SKM-1 (cell line): ENCODE measurements at regions not wholly inside any gene's neighbourhood (a gene's known extent, or its start where the extent isn't known, plus 50 kb on each side); places are given as distances from the start of the nearest gene placed in this dataset.

Experiments used
- DNase-seq: peaks from one replicate; lab custom pipeline; 2025; ENCODE audit not compliant: unreplicated experiment; lab: John Stamatoyannopoulos, UW

DNA sequence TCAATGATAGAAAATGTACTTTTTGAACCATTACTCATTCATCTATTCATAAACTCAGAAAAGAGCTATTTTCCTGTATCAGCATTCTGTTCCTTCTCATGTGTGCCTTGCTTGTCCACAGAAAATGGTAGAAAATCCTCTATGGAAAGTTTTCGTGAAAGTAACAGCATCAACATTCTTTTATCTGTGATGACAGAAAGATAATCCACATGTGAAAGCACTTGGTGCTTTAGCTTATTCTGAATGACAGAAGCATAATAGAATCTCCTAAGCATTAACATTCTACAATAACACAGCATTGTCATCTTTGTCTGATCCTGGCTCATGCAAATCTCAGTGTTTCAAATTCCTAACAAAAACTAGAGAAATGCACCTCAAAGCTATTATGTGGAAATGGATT, 431.9 kb downstream of the ADAMTS20 start:
- no peak for DNase-seq

DNA sequence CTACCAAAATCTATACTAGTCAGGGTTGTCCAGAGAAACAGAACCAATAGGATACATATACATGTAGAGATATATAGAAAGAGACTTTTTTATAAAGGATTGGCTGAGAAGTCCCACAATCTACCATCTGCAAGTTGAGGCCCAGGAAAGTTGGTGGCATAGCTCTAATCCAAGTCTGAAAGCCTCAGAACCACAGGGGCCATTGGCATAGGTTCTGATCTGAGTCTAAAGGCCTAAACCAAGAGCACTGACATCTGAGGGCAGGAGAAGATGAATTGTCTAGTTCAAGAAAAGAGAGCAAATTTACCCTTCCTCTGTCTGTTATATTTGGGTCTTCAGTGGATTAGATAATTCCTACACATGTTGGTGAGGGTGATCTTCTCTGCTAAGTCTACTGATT, 433.1 kb downstream of the ADAMTS20 start:
- DNase-seq, result no peak

DNA sequence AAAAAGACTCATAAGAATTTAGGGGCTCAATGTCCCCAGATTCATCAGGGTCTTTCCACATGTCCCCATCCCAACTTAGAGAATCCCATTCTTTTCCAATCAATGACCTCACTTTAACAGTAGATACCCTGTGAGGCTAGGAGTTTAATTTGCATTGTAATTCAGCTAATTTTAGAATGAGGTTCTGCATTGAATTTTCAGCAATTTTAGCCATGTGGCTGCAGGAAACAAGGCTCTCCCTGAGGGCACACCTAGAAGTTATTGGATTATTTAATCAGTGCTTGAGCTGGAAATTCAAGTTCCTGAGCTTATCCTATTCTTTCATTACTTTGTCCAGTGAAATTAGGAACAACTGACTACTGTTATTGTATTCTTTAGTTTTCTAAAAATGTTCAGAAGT, 433.8 kb downstream of the ADAMTS20 start:
- no peak for DNase-seq

DNA sequence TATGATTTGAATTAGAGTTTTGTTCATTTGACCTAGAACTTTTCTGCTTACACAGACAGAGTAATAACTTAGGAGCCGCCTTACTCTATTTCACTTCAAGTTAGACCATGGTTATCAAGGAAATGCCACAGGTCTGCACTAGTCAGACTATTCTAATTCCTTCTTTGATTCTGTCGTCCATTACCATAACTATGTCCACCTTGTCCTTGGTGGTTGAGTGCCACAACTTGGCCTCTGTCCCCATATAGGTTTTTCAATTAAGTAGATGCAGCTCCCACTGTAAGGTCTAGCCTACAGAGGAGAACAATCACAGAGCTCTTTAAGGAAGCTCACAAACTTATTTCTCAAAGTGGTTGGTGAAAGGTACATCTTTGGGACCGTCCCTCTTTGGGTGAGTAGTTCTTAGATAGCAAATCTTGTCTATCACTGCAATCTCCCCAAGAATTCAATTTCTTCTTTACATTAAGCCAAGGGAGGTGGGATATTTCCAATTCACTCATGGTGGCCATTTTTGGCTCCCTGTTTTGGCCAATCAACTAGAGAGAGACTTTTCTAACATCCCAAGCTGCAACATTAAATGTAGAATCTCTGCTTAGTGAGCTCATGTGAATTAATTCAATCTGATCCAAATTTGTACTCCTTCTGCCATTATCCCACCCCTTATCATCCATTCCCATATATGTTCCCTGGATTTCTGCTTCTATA, 434.6 kb downstream of the ADAMTS20 start:
- no peak for DNase-seq

DNA sequence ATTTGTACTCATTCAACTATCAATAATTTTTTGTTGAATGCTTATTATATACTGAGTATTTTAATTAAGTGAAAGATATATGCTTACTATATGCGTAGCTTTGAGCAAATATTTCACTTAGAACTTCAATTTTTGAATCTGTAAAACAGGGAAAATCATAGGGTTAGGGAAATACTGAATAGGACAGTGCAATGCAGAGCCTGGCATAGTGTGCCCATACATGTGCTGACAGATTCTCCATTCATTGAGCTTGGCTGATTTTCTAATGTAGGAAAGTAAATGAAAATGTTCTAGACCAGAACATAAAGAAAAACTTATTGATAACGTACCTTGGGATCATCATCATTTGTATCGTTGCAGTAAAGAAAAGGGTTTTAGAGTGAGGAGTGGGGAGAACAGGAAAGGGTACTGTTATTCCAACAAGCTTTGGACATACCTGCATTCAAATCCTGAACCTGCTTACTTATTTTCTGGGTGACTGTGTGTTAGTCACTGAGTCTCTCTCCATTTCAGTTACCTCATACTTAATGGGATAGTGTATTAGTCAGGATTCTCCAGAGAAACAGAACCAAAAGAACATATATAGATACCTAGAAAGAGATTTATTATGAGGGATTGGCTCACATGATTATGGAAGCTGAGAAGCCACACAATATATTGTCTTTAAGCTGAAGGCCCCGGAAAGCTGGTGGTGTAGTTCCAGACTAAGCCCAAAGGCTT, 436.4 kb downstream of the ADAMTS20 start:
- no peak for DNase-seq

DNA sequence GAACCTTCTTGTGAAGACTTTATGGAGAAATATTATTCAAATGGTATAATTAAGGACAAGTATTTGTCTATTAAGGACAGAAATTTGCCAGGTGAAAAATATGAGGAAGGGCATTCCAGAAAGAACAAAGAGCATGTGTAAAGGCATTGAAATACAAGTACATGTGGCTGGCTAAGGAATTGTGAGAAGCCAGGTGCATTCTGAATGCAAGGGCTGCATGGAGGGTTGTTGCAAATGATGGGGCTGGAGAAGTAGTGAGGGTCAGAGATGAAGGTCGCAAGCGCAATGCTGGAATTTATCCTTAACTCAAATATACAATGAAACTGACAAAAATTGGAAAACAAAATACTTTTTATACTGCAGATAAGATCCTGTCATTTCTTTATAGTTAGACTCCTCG, 437.7 kb downstream of the ADAMTS20 start:
- no peak for DNase-seq

DNA sequence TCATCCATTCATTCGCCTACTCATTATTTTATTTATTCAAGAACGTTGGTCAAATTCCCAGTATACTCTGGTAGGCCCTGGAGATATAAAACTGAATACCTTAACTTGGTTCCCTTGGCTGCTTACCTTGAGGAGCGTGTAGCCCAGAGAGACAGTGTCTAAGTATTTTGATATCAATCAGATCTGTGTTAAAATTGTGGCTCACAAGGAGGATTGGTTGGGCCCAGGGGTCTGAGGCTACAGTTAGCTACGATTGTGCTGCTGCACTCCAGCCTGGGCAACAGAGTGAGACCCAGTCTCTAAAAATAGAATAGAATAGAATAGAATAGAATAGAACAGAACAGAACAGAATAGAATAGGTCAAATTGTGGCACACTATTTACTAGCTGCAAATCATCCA, 438.4 kb downstream of the ADAMTS20 start:
- DNase-seq, result no peak

DNA sequence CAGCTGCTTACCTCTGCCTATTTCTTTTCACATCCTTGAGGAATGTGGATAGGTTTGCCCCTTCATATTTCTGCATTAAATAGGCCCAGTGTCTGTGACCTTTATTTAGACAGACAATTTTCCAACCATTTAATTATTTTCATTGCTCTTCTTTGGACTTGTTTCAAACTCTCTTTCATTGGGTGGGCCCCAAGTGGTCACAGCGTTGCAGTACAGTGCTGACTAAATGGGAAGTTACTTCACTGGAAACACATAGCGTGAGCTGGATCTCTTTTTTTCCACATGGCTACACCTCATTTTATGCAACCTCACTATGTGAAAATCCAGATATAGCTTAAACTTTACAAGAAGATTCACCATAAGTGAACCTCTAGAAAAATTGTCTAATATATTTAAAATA, 438.9 kb downstream of the ADAMTS20 start:
- no peak for DNase-seq

DNA sequence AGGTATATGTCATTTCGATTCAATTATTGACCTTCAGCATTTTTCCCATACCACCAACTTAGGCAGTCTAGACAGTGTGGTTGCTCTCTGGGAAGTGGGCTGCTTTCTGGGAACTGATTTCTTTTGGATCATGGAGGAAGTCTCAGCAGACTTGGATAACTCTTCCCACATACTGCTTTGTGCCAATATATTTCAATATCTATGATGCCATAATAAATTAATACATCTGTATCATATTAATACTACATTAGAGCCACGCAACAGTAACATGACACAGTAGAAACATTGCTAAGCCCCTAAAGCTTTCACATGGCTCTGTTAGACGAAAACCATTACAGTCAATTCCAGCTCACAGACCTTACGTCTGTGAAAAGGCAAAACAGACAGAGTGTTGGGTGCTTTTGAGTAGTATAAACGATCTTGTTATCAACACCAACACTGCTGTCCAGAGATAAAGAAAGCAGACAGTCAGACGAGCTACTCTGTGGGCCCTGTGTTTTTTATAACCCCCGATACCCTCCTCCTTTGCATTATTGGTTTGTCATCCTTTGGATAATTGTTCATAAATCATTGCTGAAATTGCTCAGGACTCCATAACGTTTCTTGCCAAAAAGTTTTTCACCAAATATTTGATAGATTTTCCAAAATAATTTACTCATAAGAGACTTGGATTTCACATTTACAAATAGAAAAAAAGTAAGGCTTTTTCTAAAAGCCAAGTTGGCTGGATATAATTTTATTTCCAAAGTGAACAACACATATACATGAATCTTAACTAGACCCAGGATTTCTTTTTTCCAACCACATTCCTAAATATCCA, 439.7 kb downstream of the ADAMTS20 start:
- no peak for DNase-seq

DNA sequence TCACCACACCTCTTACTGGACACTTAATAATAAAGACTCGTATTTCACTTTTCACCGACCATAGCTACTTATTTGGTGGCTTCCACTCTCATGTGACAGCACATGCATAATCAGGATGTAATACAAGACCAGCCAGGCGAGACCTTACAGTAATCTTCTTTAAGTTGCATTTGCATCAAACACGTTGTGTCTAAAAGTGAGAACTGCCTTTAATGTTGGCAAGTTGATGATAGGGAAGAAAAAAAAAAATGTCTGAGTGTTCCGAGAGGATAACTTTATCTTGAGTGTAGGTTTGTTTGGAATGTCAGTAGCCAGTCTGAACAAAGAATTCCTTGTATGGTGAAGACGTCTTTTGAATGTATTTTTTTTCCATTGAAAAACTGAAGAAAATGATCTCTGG, 440.4 kb downstream of the ADAMTS20 start:
- DNase-seq, result no peak

DNA sequence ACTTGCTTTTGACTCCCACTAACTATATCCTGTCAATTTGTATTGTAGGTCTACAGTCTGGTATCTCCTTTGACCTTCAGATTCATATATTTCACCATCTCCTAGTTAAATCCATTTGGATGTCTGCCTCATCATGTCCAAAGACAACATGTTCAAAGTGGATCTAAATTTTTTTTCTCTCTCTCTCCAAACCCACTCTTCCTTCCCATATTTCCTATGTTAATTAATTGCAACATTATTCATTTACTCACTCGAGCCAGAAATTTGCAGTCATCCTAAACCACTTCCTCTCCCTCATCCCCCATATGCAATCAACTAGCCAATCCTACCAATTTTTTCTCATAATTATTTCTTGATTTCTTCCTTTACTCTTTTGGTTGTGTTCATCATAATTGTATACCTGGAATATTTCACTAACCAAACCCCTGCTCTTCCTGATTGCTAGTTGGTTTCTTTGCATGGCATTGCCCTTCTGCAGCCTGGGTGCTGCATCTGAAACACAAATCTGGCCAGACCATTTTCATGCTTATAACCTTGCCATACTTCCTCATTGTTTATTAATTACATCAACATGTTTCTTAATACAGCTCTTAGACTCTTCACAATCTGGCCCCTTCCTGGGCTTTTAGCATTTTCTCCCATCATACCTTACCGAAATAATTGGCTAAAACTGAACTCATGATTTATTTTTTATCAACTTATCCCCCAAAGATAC, 442.2 kb downstream of the ADAMTS20 start:
- DNase-seq, result no peak

DNA sequence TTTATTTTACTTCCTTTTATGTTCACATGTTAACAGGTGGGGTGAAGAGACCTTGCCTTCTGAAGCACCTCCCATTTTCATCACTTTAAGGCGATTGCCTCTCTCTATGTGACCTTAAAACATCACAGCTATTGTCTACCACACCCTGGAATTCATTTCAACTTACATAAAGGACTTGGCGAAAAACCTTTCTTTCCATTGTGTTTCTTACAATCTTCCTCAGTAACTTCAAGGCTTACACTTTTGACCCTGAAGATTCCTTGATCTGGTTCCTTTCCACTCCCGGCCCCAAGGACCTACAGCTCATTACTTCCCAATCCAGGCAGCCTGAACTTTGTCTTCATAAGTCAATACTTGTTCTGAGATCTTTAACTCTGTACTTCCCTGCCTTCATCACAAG, 443.3 kb downstream of the ADAMTS20 start:
- DNase-seq, result no peak

DNA sequence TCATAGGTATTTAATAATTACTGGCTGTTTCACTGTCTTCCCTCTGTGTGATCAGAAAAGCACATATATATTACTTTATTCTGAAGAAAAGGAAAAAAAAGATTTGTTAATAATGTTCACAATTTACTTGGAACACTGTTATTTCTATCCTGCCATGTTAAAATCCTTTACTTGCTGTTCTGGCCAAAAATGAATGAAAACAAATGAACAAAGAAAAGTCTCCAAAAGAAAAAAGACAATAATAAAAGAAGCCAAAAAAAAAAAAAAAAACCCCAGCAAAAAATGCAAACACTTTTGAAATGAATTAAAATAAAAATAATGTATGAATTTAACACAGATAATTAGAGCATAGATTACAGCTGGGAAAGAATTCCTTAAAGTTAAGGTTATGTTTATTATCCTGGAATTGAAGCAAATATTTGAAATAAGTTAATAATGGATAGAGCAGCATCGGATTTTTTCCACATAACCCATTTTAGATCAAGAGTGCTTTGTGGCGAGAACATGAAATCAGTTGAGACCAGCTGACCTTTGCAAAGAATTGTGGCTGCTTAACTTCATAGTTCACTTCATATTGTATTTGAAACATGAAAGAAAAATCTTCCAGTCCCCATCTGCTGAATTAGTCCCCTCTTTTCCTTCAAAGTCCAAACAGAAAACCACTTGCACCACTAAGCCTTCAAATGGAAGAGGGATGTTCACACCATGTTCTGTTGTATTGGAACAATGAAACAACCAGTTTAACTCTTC, 444.8 kb downstream of the ADAMTS20 start:
- no peak for DNase-seq

DNA sequence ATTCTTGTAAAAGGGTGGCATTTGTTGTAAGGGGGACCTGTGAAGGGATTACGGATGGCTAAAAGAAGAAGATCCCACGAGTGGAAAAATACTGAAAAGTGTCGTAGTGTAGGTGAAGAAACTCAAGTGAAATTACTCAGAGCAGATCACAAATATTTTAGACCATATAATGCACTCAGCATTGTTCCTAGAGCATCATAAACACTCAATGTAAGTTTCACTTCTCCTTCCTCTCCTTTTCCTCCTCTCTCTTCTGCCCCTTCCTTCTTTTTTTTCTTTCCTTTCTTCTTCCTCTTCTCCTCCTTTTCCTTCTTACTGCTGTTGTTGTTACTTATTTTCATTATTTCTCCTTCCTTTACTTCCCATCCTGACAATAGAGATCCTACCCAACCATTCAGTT, 445.6 kb downstream of the ADAMTS20 start:
- no peak for DNase-seq

DNA sequence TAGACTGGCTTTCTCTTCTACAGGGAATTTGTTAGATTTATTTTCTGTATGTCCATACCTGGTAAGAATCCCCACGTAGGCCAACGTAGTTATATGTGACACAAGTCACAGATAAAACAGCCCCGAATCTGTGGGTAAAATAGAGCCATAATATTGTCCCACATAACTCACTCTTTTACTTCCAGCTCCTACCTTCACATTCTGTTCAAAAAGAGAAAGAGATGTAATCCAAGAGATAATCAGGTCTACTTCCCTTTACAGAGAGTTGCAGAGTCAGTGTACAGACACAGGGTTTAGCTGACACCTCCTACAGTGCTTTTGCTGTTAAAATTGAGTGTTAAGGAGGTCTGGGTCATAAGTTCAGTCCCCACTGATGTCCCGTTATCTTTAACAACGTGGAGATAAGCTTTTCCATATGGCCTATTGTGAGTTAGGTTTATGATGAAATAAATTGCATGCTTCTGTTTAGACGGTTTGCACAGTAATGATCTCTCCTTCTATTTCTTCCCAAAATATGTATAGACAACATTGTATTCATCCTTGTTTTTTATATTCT, 446.5 kb downstream of the ADAMTS20 start:
- DNase-seq, result no peak

DNA sequence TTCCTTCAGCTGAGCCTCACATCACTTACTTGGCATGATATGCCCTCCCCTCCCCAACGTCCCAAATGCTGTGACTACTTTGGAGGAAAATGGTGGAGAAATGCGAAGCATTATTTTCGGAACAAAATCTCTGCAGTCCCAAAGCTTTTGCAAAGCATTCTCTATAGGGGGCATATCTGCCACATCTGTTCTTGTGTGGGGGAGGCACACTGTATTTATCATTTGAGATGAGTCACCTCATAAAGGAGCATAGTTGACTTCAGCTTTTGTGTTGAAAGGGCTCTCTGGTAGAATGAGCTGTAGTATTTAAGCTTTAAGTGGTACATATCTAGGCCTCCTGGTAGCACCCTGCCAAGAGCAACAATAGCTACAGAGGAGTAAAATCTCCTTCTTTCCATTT, 447.5 kb downstream of the ADAMTS20 start:
- DNase-seq, result no peak

DNA sequence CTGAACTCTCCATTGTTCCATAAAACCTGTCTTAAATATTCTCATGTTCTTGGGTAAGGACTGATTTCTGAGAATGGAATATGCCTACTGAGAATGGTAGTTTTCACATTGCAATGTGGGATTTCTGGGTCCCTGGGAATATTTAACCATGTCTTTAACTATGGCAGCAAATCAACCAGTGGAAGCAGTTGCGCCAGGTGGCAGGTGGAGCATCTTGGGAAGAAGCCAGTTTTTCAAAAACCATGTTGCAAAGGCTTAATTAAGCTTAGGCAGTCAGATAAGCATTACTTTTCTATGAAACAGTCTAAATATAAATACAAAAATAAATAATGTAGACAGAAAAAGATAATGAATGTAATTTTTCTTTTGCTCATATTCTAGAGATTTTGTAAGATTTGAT, 448.1 kb downstream of the ADAMTS20 start:
- no peak for DNase-seq

DNA sequence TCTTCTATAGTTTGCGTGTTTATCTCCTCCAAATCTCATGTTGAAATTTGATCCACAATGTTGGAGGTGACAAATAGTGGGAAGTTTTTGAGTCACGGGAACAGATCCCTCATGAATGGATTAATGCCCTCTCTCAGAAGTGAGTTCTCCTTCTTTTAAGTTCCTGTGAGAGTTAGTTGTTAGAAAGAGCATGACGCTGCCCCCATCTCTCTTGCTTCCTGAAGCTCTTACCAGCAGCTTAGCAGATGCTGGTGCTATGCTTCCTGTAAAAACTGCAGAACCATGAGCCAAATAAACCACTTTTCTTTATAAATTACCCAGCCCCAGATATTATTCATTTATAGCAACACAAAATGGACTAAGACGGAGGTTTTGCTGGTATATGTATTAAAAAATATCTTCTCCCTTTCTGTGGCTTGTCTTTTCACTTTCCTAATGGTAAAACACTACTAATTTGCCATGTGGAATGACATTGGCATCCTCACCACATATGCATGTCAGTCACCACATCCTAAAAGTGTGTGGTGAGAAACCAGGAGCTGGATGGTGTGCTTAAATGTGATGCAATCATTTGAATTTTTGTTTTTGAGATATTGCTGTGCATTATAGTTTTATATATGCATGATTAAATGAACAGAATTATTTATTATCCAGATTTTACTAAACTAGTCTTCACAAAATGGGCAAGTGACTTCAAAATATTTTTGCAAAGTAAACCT, 449.3 kb downstream of the ADAMTS20 start:
- no peak for DNase-seq

DNA sequence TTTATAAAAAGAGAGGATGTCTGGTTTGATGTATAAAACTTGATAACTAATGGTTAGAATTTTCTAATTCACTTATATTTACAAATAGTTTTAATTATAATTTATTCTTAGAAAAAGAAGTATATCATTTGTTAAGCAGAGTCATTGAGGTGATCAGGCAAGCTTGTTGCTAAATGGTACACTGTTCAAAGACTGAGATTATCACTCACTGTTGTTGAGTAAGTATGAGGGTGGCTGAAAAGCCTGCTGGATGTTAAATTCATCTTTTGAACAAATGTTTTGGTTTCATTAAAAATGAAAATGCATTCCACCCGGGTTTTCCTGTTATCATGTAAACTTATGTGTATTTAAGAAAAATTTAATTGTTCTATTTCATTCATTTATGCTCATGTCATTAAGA, 451.8 kb downstream of the ADAMTS20 start:
- DNase-seq, result no peak

DNA sequence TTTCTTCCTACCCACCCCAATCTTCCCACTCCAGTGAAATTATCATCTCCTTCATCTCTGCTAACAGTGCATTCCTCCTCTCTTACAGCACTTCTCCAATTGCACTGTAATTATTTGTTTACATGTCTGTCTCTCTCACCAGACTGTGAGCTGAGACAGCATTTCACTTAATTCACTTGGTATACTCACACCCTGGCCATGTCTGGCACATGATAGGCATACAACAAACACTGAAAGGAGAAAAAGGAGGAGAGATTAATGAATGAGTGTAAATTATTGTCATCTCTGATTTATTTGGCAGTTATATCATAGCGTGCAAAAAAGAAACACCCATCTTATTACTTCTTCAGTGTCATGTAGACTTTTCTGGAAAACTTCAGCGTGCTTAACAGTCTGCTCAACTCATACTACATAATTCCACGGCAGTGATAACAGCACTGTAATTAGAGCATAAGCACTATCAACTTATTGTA, 452.3 kb downstream of the ADAMTS20 start:
- no peak for DNase-seq
